HepG2 (cell line): ENCODE measurements at regions not wholly inside any gene's neighbourhood (a gene's known extent, or its start where the extent isn't known, plus 50 kb on each side); places are given as distances from the start of the nearest gene placed in this dataset.
A peak's percentile ranks its signal among the peaks of the same experiment; 100 is the strongest.

ENCODE experiments used
- ATAC-seq: fragments of 200-7000 bp; cut with Tn5 transposase; 3 replicates; pipeline ENCODE4 v1.9.1; 2020; ENCODE audit warnings: mild to moderate bottlenecking, moderate library complexity
- BruUV-seq: library from RNA; stranded (reverse); fragments of 400-500 nt; replicated peaks from 2 replicates; lab custom pipeline; 2021; lab: Mats Ljungman, UMichigan
- CTCF ChIA-PET: fragments of 300-600 bp; formaldehyde crosslinking; extraction: SDS; loops from one replicate; lab custom pipeline; 2021; ENCODE audit warnings: low total read pairs, inconsistent platforms, low intra/inter-chr PET ratio; lab: Yijun Ruan, JAX
- POLR2A ChIA-PET: fragments of 350-600 bp; sonication (Branson Sonifier 250); formaldehyde crosslinking; loops from one replicate; lab custom pipeline; 2020; ENCODE audit warnings: antibody characterized with exemption, inconsistent platforms; lab: Yijun Ruan, JAX
- DNase-seq: peaks from one replicate; pipeline ENCODE4 v3.0.0-alpha.2; 2015; ENCODE audit warnings: low spot score
- FAIRE-seq: peaks from 3 replicates; lab custom pipeline; 2011; peaks lifted over from hg19 to GRCh38; lab: Jason Lieb, UNC
- H2AFZ ChIP-seq: one replicate; pipeline ENCODE4 v1.6.1; 2011; ENCODE audit warnings: low read length, inconsistent platforms
- H3K27ac ChIP-seq: fragments of 300-600 bp; 3 replicates; pipeline ENCODE4 v1.8.0; 2011; ENCODE audit warnings: mixed run types, mild to moderate bottlenecking, mixed read lengths, low read length, inconsistent platforms; ENCODE audit not compliant: insufficient read depth; ENCODE audit errors: extremely low read length
- H3K27me3 ChIP-seq, 2 experiments: fragments of 200-600 bp in 1 of 2; 2 replicates in 1 of 2; 3 replicates in 1 of 2; pipeline versions ENCODE4 v1.6.0 to v1.8.0; 2011; ENCODE audit warnings: low read length in 2 of 2, mild to moderate bottlenecking in 2 of 2, moderate library complexity in 2 of 2, inconsistent platforms in 1 of 2; ENCODE audit not compliant: insufficient read depth in 2 of 2, control insufficient read depth in 1 of 2
- H3K36me3 ChIP-seq, 2 experiments: fragments of 200-600 bp in 1 of 2; replicated peaks in 1 of 2; 2 replicates in 1 of 2; 3 replicates in 1 of 2; pipeline versions ENCODE4 v1.5.1 to v1.8.0; 2011; ENCODE audit warnings: low read length in 2 of 2, inconsistent platforms in 1 of 2; ENCODE audit not compliant: insufficient read depth in 2 of 2, control insufficient read depth in 1 of 2
- H3K4me1 ChIP-seq: 2 replicates; pipeline ENCODE4 v1.5.1; 2012; ENCODE audit warnings: low read length, inconsistent platforms; ENCODE audit not compliant: insufficient read depth
- H3K4me2 ChIP-seq: 2 replicates; pipeline ENCODE4 v1.6.0; 2011; ENCODE audit warnings: low read depth, low read length, inconsistent platforms
- H3K4me3 ChIP-seq, 3 experiments: fragments of 200-600 bp in 1 of 3; sonication (generic), shearing (Covaris generic) in 1 of 3; replicated peaks in 1 of 3; 2 replicates each; pipeline ENCODE4 v1.5.1; 2011 to 2016; ENCODE audit warnings: low read length in 3 of 3, inconsistent platforms in 2 of 3, low read depth in 2 of 3, mild to moderate bottlenecking in 2 of 3, control low read depth in 1 of 3, mixed read lengths in 1 of 3; ENCODE audit not compliant: insufficient read depth in 1 of 3
- H3K79me2 ChIP-seq: one replicate; pipeline ENCODE4 v1.6.1; 2011; ENCODE audit warnings: low read length, inconsistent platforms; ENCODE audit not compliant: insufficient read depth
- H3K9ac ChIP-seq: 2 replicates; pipeline ENCODE4 v1.6.0; 2011; ENCODE audit warnings: mild to moderate bottlenecking, low read depth, low read length, inconsistent platforms; ENCODE audit not compliant: insufficient read depth
- H3K9me3 ChIP-seq: 2 replicates; pipeline ENCODE4 v1.5.1; 2012; ENCODE audit warnings: mild to moderate bottlenecking, low read length
- H4K20me1 ChIP-seq: 2 replicates; pipeline ENCODE4 v1.6.0; 2011; ENCODE audit warnings: inconsistent platforms, mild to moderate bottlenecking, low read length, moderate library complexity; ENCODE audit not compliant: insufficient read depth
- ATF6 ChIP-seq: sonication (generic); formaldehyde crosslinking; conservative IDR thresholded peaks from 2 replicates; pipeline ENCODE4 v1.4.0; 2020; ENCODE audit warnings: missing genetic modification reagents
- CHD4 ChIP-seq: fragments of 200-600 bp; sonication (generic); IDR thresholded peaks from 2 replicates; pipeline ENCODE4 v1.7.0; 2017; ENCODE audit warnings: mild to moderate bottlenecking, low read length, borderline replicate concordance
- FOSL1 ChIP-seq: sonication (generic); formaldehyde crosslinking; IDR thresholded peaks from 2 replicates; pipeline ENCODE4 v1.9.0; 2021; ENCODE audit warnings: missing genetic modification reagents, borderline replicate concordance
- HNRNPK ChIP-seq: fragments of 200-400 bp; formaldehyde crosslinking; IDR thresholded peaks from 2 replicates; pipeline ENCODE4 v1.6.1; 2018; ENCODE audit warnings: low read length, low read depth, moderate library complexity, mild to moderate bottlenecking; ENCODE audit not compliant: poor library complexity, severe bottlenecking
- KLF13 ChIP-seq: sonication (generic); formaldehyde crosslinking; IDR thresholded peaks from 2 replicates; pipeline ENCODE4 v1.4.0; 2020; ENCODE audit warnings: mild to moderate bottlenecking, missing genetic modification reagents
- MIER3 ChIP-seq: IDR thresholded peaks from 2 replicates; pipeline ENCODE4 v1.6.1; 2016; ENCODE audit warnings: missing compliant biosample characterization, borderline replicate concordance
- RFXANK ChIP-seq: IDR thresholded peaks from 2 replicates; pipeline ENCODE4 v1.6.1; 2016
- SOX5 ChIP-seq: IDR thresholded peaks from 2 replicates; pipeline ENCODE4 v1.6.1; 2016; ENCODE audit warnings: borderline replicate concordance
- THAP7 ChIP-seq: sonication (generic); formaldehyde crosslinking; IDR thresholded peaks from 2 replicates; pipeline ENCODE4 v1.8.1; 2023; ENCODE audit warnings: mild to moderate bottlenecking, missing genetic modification reagents
- WGBS: methylation state at CpG from one replicate; pipeline ENCODE4 v1.1.6; 2017; ENCODE audit warnings: low lambda C conversion rate; 5-methylcytosine and 5-hydroxymethylcytosine counted together
- in situ Hi-C: cut with HindIII; loops from 2 replicates; pipeline ENCODE4 v1.10.0; 2017; ENCODE audit warnings: low pct_unique_long_range_greater_than_20kb; ENCODE audit not compliant: extremely low pct_ligation_motif_present
- intact Hi-C: fragments of 100-400 bp; cut with micrococcal nuclease; formaldehyde crosslinking; loops from one replicate; pipeline ENCODE4 v1.10.0; 2022; ENCODE audit not compliant: unreplicated experiment

GRCh38 chr20:24731312-24731711 lies 217.8 kb upstream of the CST7 start:
- H3K9me3 ChIP-seq = no peaks in the 10 kb centered on the region
- no peak for ATAC-seq
- no peak overlapping the region for H3K9ac ChIP-seq
- in situ Hi-C loops (no loop called here), intact Hi-C loops (no loop called here)
- H2AFZ ChIP-seq = no peak overlapping the region
- DNase-seq = no peak
- no peaks in the 10 kb centered on the region for H3K79me2 ChIP-seq
- H4K20me1 ChIP-seq = no peaks in the 10 kb centered on the region
- no peaks in the 10 kb centered on the region for H3K4me1 ChIP-seq
- H3K4me2 ChIP-seq = no peak overlapping the region
- POLR2A ChIA-PET = no interaction called here
- H3K4me3 ChIP-seq = no peak overlapping the region
- 45% methylated on average over 9 of the region's 10 CpGs for WGBS
- no peak for FAIRE-seq
- H3K27me3 ChIP-seq = peaks cover 2 to 29% of the 10 kb centered on the region in 2 experiments; a peak in 4 of 5 replicates
- no peak overlapping the region for H3K27ac ChIP-seq
- no TSS peak for BruUV-seq
- no peaks in the 10 kb centered on the region for H3K36me3 ChIP-seq
- CTCF ChIA-PET = no interaction called here
- TF ChIP-seq MIER3 (CRISPR knock-in tag) = no peak
- no peak for TF ChIP-seq KLF13 (CRISPR knock-in tag)
- no peak for TF ChIP-seq FOSL1
- TF ChIP-seq HNRNPK = no peak

GRCh38 chr20:24732076-24732475 lies 217.0 kb upstream of the CST7 start:
- ATAC-seq (peak; percentile 32; the same call in 2 of the 3 replicates), FAIRE-seq (no peak), DNase-seq (no peak)
- H3K4me3 ChIP-seq = no peak overlapping the region
- ChIA-PET CTCF (no interaction called here), POLR2A (no interaction called here)
- no peak overlapping the region for H2AFZ ChIP-seq
- H3K27me3 ChIP-seq = peaks cover 2 to 29% of the 10 kb centered on the region in 2 experiments; a peak in 4 of 5 replicates
- H3K9me3 ChIP-seq = no peaks in the 10 kb centered on the region
- no peaks in the 10 kb centered on the region for H3K36me3 ChIP-seq
- BruUV-seq = no TSS peak
- in situ Hi-C loops = no loop called here
- no peaks in the 10 kb centered on the region for H3K79me2 ChIP-seq
- no peak for TF ChIP-seq ATF6 (CRISPR knock-in tag)
- no peak for TF ChIP-seq SOX5
- TF ChIP-seq THAP7 = no peak
- TF ChIP-seq RFXANK (CRISPR knock-in tag) = no peak
- TF ChIP-seq CHD4 = no peak
- intact Hi-C loops = no loop called here
- H4K20me1 ChIP-seq = no peaks in the 10 kb centered on the region
- 1% methylated on average over 5 of the region's 5 CpGs for WGBS
- no peak overlapping the region for H3K9ac ChIP-seq
- H3K27ac ChIP-seq = no peak overlapping the region
- H3K4me2 ChIP-seq = no peak overlapping the region
- H3K4me1 ChIP-seq = no peaks in the 10 kb centered on the region
